ENCODE measurements at regions not wholly inside any gene's neighbourhood (a gene's known extent, or its start where the extent isn't known, plus 50 kb on each side); places are given as distances from the start of the nearest gene placed in this dataset.

- no peak for DNase-seq (ENCODE audit: low spot score)
Observed at GRCh38 chr3:135740211-135740610, 225.3 kb upstream of the PPP2R3A start.

- no peak for DNase-seq (ENCODE audit: low spot score)
Observed at GRCh38 chr3:135740751-135741150, 224.8 kb upstream of the PPP2R3A start.

GRCh38 chr3:135751991-135752390, 213.5 kb upstream of the PPP2R3A start:
- DNase-seq (ENCODE audit: low spot score): no peak

- DNase-seq (ENCODE audit: low spot score): no peak
Observed at GRCh38 chr3:135752851-135753250, 212.7 kb upstream of the PPP2R3A start.

- DNase-seq (ENCODE audit: low spot score): no peak
Observed at GRCh38 chr3:135753506-135753905, 212.0 kb upstream of the PPP2R3A start.

GRCh38 chr3:135755330-135756105, 210.0 kb upstream of the PPP2R3A start:
- DNase-seq (ENCODE audit: low spot score): no peak

- DNase-seq (ENCODE audit: low spot score): no peak
Observed at GRCh38 chr3:135756106-135756668, 209.3 kb upstream of the PPP2R3A start.

GRCh38 chr3:135757421-135757820, 208.1 kb upstream of the PPP2R3A start:
- no peak for DNase-seq (ENCODE audit: low spot score)

GRCh38 chr3:135758961-135759360, 206.6 kb upstream of the PPP2R3A start:
- DNase-seq (ENCODE audit: low spot score): no peak

GRCh38 chr3:135759651-135760050, 205.9 kb upstream of the PPP2R3A start:
- DNase-seq (ENCODE audit: low spot score): no peak

- no peak for DNase-seq (ENCODE audit: low spot score)
Observed at GRCh38 chr3:135760581-135760980, 204.9 kb upstream of the PPP2R3A start.

GRCh38 chr3:135762188-135762856, 203.2 kb upstream of the PPP2R3A start:
- DNase-seq (ENCODE audit: low spot score): peak; percentile 60

- DNase-seq (ENCODE audit: low spot score): no peak
Observed at GRCh38 chr3:135766115-135766514, 199.4 kb upstream of the PPP2R3A start.

- no peak for DNase-seq (ENCODE audit: low spot score)
Observed at GRCh38 chr3:135771760-135772159, 193.8 kb upstream of the PPP2R3A start.

GRCh38 chr3:135779024-135779423, 186.5 kb upstream of the PPP2R3A start:
- no peak for DNase-seq (ENCODE audit: low spot score)

GRCh38 chr3:135779590-135780235, 185.8 kb upstream of the PPP2R3A start:
- no peak for DNase-seq (ENCODE audit: low spot score)

- DNase-seq (ENCODE audit: low spot score): no peak
Observed at GRCh38 chr3:135781026-135781815, 184.3 kb upstream of the PPP2R3A start.

GRCh38 chr3:135784557-135784956, 181.0 kb upstream of the PPP2R3A start:
- no peak for DNase-seq (ENCODE audit: low spot score)

- no peak for DNase-seq (ENCODE audit: low spot score)
Observed at GRCh38 chr3:135788146-135788545, 177.4 kb upstream of the PPP2R3A start.

GRCh38 chr3:135788978-135789377, 176.6 kb upstream of the PPP2R3A start:
- DNase-seq (ENCODE audit: low spot score): no peak

GRCh38 chr3:135792174-135792573, 173.4 kb upstream of the PPP2R3A start:
- peak; percentile 22 for DNase-seq (ENCODE audit: low spot score)

All from COLO829 (cell line).